GM23248 (cell line): ENCODE measurements at regions not wholly inside any gene's neighbourhood (a gene's known extent, or its start where the extent isn't known, plus 50 kb on each side); places are given as distances from the start of the nearest gene placed in this dataset.

Experiments used
- EZH2 ChIP-seq: fragments of 200-600 bp; sonication (generic); IDR thresholded peaks from 2 replicates; pipeline ENCODE4 v1.6.1; 2018; ENCODE audit warnings: antibody characterized with exemption, mild to moderate bottlenecking; ENCODE audit not compliant: insufficient read depth, poor library complexity, severe bottlenecking
- EZH2phosphoT487 ChIP-seq: fragments of 200-600 bp; sonication (generic); IDR thresholded peaks from 2 replicates; pipeline ENCODE4 v1.6.1; 2018; ENCODE audit warnings: antibody characterized with exemption, moderate library complexity, mild to moderate bottlenecking, low read depth; ENCODE audit not compliant: insufficient read depth

DNA sequence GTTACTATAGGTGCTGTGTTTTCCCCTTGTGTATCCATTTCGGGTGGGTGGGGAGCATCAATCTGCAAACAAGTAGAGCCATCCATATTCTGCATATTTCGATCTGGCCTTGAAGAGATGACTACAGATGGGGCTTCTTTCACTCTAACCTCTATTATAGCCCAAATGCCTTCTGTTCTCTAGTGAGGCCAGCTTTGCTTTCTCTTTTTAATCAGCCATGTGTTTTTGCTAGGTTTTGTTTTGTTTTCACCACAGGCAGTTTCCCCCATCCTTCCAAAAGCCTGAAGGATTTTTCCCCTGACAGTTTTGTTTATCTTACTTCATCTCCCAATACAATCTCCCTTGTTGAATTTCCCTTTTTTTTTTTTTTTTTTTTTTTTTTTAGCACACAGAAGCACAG is 224.1 kb downstream of the BTG1 start:
- TF ChIP-seq EZH2 = no peak
- TF ChIP-seq EZH2phosphoT487 = no peak
